ENCODE measurements at regions not wholly inside any gene's neighbourhood (a gene's known extent, or its start where the extent isn't known, plus 50 kb on each side); places are given as distances from the start of the nearest gene placed in this dataset.

GRCh38 chr11:91222830-91223229 is 1000.0 kb upstream of the CHORDC1 start:
- Histone ChIP-seq H3K36me3 (no peaks in the 10 kb centered on the region), H3K27ac (no peak overlapping the region), H3K27me3 (no peaks in the 10 kb centered on the region), H3K9me3 (no peaks in the 10 kb centered on the region), H3K4me3 (no peak overlapping the region), H3K4me1 (ENCODE audit: insufficient read depth) (peaks cover 1% of the 10 kb centered on the region)
- 27 to 50% (median 43%) methylated on average over 1 of the region's 1 CpG for WGBS, 3 donors
- intact Hi-C loops (cut with DNase I): no loop called here
- DNase-seq: no peak
- no peak for TF ChIP-seq EP300 (IDR thresholded peaks at IDR 0.05)
- no peak for TF ChIP-seq CTCF (IDR thresholded peaks at IDR 0.05)
- TF ChIP-seq POLR2A (IDR thresholded peaks at IDR 0.05): no peak

GRCh38 chr11:91220476-91221202 is 997.8 kb upstream of the CHORDC1 start:
- TF ChIP-seq CTCF (IDR thresholded peaks at IDR 0.05) (no peak), EP300 (IDR thresholded peaks at IDR 0.05) (no peak), POLR2A (IDR thresholded peaks at IDR 0.05) (no peak)

GRCh38 chr11:91219535-91219934 is 996.7 kb upstream of the CHORDC1 start:
- Histone ChIP-seq H3K4me1 (ENCODE audit: insufficient read depth) (peaks cover 1% of the 10 kb centered on the region), H3K27me3 (no peaks in the 10 kb centered on the region), H3K36me3 (no peaks in the 10 kb centered on the region), H3K27ac (no peak overlapping the region), H3K9me3 (no peaks in the 10 kb centered on the region), H3K4me3 (no peak overlapping the region)
- intact Hi-C loops (cut with DNase I): no loop called here
- WGBS, 3 donors: 2 to 8% (median 8%) methylated on average over 1 of the region's 1 CpG
- DNase-seq: no peak
- TF ChIP-seq EP300 (IDR thresholded peaks at IDR 0.05) (no peak), POLR2A (IDR thresholded peaks at IDR 0.05) (no peak), CTCF (IDR thresholded peaks at IDR 0.05) (no peak)

More at GRCh38 chr11:91220476-91221202, 997.8 kb upstream of the CHORDC1 start:
- no peaks in the 10 kb centered on the region for H3K27me3 ChIP-seq
- H3K27ac ChIP-seq: no peak overlapping the region
- no peak for DNase-seq
- intact Hi-C loops (cut with DNase I): no loop called here
- peaks cover 1% of the 10 kb centered on the region for H3K4me1 ChIP-seq (ENCODE audit: insufficient read depth)
- H3K4me3 ChIP-seq: no peak overlapping the region
- H3K36me3 ChIP-seq: no peaks in the 10 kb centered on the region
- H3K9me3 ChIP-seq: no peaks in the 10 kb centered on the region
- 0 to 2% (median 0%) methylated on average over 1 of the region's 1 CpG for WGBS, 3 donors

GRCh38 chr11:91209751-91210150 is 986.9 kb upstream of the CHORDC1 start:
- no peak for DNase-seq
- Histone ChIP-seq H3K9me3 (no peaks in the 10 kb centered on the region), H3K27ac (no peak overlapping the region), H3K27me3 (no peaks in the 10 kb centered on the region), H3K4me3 (no peak overlapping the region), H3K36me3 (no peaks in the 10 kb centered on the region), H3K4me1 (ENCODE audit: insufficient read depth) (no peaks in the 10 kb centered on the region)
- intact Hi-C loops (cut with DNase I): loop anchor here in 1 of 4 donors (5.0 kb wide), 1 partner anchor 878 kb away; no protein-coding TSS in a partner anchor
- TF ChIP-seq EP300 (IDR thresholded peaks at IDR 0.05): no peak
- no peak for TF ChIP-seq POLR2A (IDR thresholded peaks at IDR 0.05)
- no peak for TF ChIP-seq CTCF (IDR thresholded peaks at IDR 0.05)

Data from ovary (tissue), 7 donors.